ENCODE measurements at regions not wholly inside any gene's neighbourhood (a gene's known extent, or its start where the extent isn't known, plus 50 kb on each side); places are given as distances from the start of the nearest gene placed in this dataset.

GRCh38 chr5:2546938-2547337, 204.5 kb downstream of the IRX2 start:
- no peak overlapping the region for H3K4me3 ChIP-seq (replicated peaks; ENCODE audit: low read depth, low read length)
- no peak for DNase-seq (ENCODE audit: extremely low read depth, low read depth)
- no peak for TF ChIP-seq CTCF (IDR thresholded peaks at IDR 0.05; ENCODE audit: low read depth, low read length, missing control alignments)

GRCh38 chr5:2544003-2544402, 207.5 kb downstream of the IRX2 start:
- H3K4me3 ChIP-seq (replicated peaks; ENCODE audit: low read depth, low read length) = no peak overlapping the region
- DNase-seq (ENCODE audit: extremely low read depth, low read depth) = no peak
- TF ChIP-seq CTCF (IDR thresholded peaks at IDR 0.05; ENCODE audit: low read depth, low read length, missing control alignments) = no peak

GRCh38 chr5:2542821-2543220, 208.7 kb downstream of the IRX2 start:
- H3K4me3 ChIP-seq (replicated peaks; ENCODE audit: low read depth, low read length) = no peak overlapping the region
- TF ChIP-seq CTCF (IDR thresholded peaks at IDR 0.05; ENCODE audit: low read depth, low read length, missing control alignments) = no peak
- DNase-seq (ENCODE audit: extremely low read depth, low read depth) = no peak

GRCh38 chr5:2542026-2542425, 209.5 kb downstream of the IRX2 start:
- DNase-seq (ENCODE audit: extremely low read depth, low read depth) = no peak
- H3K4me3 ChIP-seq (replicated peaks; ENCODE audit: low read depth, low read length) = no peak overlapping the region
- no peak for TF ChIP-seq CTCF (IDR thresholded peaks at IDR 0.05; ENCODE audit: low read depth, low read length, missing control alignments)

GRCh38 chr5:2538169-2538568, 213.3 kb downstream of the IRX2 start:
- no peak for TF ChIP-seq CTCF (IDR thresholded peaks at IDR 0.05; ENCODE audit: low read depth, low read length, missing control alignments)
- DNase-seq (ENCODE audit: extremely low read depth, low read depth) = no peak
- H3K4me3 ChIP-seq (replicated peaks; ENCODE audit: low read depth, low read length) = no peak overlapping the region

GRCh38 chr5:2537378-2538145, 213.9 kb downstream of the IRX2 start:
- no peak overlapping the region for H3K4me3 ChIP-seq (replicated peaks; ENCODE audit: low read depth, low read length)
- no peak for TF ChIP-seq CTCF (IDR thresholded peaks at IDR 0.05; ENCODE audit: low read depth, low read length, missing control alignments)
- DNase-seq (ENCODE audit: extremely low read depth, low read depth) = no peak
